ENCODE measurements at regions not wholly inside any gene's neighbourhood (a gene's known extent, or its start where the extent isn't known, plus 50 kb on each side); places are given as distances from the start of the nearest gene placed in this dataset.

DNA sequence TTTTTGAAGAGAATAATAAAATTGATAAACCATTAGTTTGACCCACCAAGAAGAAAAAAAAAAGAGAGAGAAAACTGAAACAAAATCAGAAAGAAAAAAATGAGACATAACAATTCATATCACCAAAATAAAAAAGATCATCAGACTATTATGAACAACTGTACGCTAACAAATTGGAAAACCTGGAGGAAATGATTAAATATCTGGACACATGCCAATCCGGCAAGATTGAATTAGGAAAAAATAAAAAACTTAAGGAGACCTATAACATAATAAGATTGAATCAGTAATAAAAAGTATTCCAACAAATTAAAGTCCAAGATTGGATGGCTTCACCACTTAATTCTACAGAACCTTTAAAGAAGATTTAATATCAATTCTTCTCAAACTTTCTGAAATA, 136.7 kb downstream of the CASP12 start:
- no peak for TF ChIP-seq POLR2A (IDR thresholded peaks at IDR 0.05)
- TF ChIP-seq, protein P1, sequence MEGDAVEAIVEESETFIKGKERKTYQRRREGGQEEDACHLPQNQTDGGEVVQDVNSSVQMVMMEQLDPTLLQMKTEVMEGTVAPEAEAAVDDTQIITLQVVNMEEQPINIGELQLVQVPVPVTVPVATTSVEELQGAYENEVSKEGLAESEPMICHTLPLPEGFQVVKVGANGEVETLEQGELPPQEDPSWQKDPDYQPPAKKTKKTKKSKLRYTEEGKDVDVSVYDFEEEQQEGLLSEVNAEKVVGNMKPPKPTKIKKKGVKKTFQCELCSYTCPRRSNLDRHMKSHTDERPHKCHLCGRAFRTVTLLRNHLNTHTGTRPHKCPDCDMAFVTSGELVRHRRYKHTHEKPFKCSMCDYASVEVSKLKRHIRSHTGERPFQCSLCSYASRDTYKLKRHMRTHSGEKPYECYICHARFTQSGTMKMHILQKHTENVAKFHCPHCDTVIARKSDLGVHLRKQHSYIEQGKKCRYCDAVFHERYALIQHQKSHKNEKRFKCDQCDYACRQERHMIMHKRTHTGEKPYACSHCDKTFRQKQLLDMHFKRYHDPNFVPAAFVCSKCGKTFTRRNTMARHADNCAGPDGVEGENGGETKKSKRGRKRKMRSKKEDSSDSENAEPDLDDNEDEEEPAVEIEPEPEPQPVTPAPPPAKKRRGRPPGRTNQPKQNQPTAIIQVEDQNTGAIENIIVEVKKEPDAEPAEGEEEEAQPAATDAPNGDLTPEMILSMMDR (IDR thresholded peaks at IDR 0.05): no peak
